Ovary (tissue), 7 donors: ENCODE measurements at regions not wholly inside any gene's neighbourhood (a gene's known extent, or its start where the extent isn't known, plus 50 kb on each side); places are given as distances from the start of the nearest gene placed in this dataset.

Experiments used
- DNase-seq, 5 donors: peaks; one replicate each; pipeline ENCODE4 v3.0.0-alpha.2; 2019 to 2020
- H3K27ac ChIP-seq, 2 donors: fragments of 200-600 bp; one replicate each; pipeline versions ENCODE4 v1.5.1 to v1.8.0; 2019 to 2022
- H3K27me3 ChIP-seq: fragments of 200-600 bp; one replicate; pipeline ENCODE4 v1.8.0; 2022
- H3K36me3 ChIP-seq: fragments of 200-600 bp; sonication (generic); one replicate; pipeline ENCODE4 v1.5.1; 2019
- H3K4me1 ChIP-seq: one replicate; pipeline ENCODE4 v1.8.1; 2013; ENCODE audit warnings: mild to moderate bottlenecking, moderate library complexity; ENCODE audit not compliant: insufficient read depth
- H3K4me3 ChIP-seq: fragments of 200-600 bp; sonication (generic); one replicate; pipeline ENCODE4 v1.5.1; 2017
- H3K9me3 ChIP-seq, 2 donors: fragments of 200-600 bp in 1 of 2; sonication (generic) in 1 of 2; one replicate each; pipeline versions ENCODE4 v1.5.1 to v1.8.1; 2013 to 2019; ENCODE audit warnings: mild to moderate bottlenecking in 1 of 2, moderate library complexity in 1 of 2
- EP300 ChIP-seq: sonication (generic); formaldehyde crosslinking; IDR thresholded peaks from one replicate; pipeline ENCODE4 v1.6.1; 2017; ENCODE audit warnings: antibody characterized with exemption
- POLR2A ChIP-seq: fragments of 450-650 bp; IDR thresholded peaks from one replicate; pipeline ENCODE4 v1.6.1; 2017; ENCODE audit warnings: antibody characterized with exemption, mild to moderate bottlenecking, moderate library complexity
- WGBS, 3 donors: extraction: QIAGEN DNeasy Blood & Tissue Kit in 1 of 3; methylation state at CpG; one replicate each; pipeline versions ENCODE4 v1.1.5 to v1.1.7; 2013 to 2017; 5-methylcytosine and 5-hydroxymethylcytosine counted together
- intact Hi-C, 4 donors: fragments of 100-400 bp; cut with DNase I; formaldehyde crosslinking; loops; one replicate each; pipeline versions ENCODE4 v1.11.0 to v1.15.1; 2022 to 2023
- TF ChIP-seq, protein P1 (sequence below), 3 donors: fragments of 450-650 bp in 2 of 3; fragments of 200-600 bp in 1 of 3; IDR thresholded peaks; one replicate each; pipeline versions ENCODE4 v1.5.1 to v1.8.0; 2016 to 2022; ENCODE audit warnings: antibody characterized with exemption in 3 of 3, mild to moderate bottlenecking in 1 of 3
- donor health status: DM: no; HTN: no; CAD: no; lungs with moderate emphysema.
- donor health status: DM: no; HTN: no; CAD: no.
- donor health status: Bipolar disorder and iron deficiency.
- donor health status: DM: no; HTN: no; CAD: no.
- donor health status: DM: yes; HTN: yes; CAD: no.

DNA sequence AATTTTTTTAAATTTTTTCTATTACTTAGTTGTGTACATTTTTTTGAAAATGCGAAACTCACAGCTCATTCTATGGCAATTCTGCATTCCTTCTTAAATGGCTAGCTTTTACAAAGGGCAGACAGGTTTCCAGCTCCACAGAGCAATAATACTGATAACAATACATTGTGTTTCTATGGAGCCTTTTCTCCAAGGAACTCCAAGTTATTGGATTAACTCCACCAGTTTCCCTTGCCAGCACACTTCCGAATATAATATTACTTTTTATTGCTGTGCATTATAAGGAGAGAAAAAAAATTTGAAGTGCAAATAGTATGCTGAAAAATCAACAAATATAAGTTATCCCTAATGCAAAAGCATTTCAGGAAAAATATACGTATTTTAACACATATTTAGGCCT, 127.5 kb upstream of the PSMD7 start:
- Histone ChIP-seq H3K27ac (no peak overlapping the region), H3K4me3 (no peak overlapping the region), H3K36me3 (no peaks in the 10 kb centered on the region), H3K4me1 (peaks cover 2% of the 10 kb centered on the region), H3K27me3 (no peaks in the 10 kb centered on the region), H3K9me3 (no peaks in the 10 kb centered on the region)
- 59 to 67% (median 61%) methylated on average over 3 of the region's 3 CpGs for WGBS, 3 donors
- no peak for DNase-seq
- TF ChIP-seq POLR2A: no peak
- no peak for TF ChIP-seq EP300
- TF ChIP-seq, protein P1, sequence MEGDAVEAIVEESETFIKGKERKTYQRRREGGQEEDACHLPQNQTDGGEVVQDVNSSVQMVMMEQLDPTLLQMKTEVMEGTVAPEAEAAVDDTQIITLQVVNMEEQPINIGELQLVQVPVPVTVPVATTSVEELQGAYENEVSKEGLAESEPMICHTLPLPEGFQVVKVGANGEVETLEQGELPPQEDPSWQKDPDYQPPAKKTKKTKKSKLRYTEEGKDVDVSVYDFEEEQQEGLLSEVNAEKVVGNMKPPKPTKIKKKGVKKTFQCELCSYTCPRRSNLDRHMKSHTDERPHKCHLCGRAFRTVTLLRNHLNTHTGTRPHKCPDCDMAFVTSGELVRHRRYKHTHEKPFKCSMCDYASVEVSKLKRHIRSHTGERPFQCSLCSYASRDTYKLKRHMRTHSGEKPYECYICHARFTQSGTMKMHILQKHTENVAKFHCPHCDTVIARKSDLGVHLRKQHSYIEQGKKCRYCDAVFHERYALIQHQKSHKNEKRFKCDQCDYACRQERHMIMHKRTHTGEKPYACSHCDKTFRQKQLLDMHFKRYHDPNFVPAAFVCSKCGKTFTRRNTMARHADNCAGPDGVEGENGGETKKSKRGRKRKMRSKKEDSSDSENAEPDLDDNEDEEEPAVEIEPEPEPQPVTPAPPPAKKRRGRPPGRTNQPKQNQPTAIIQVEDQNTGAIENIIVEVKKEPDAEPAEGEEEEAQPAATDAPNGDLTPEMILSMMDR (IDR thresholded peaks at IDR 0.05): no peak
- intact Hi-C loops: no loop called here

DNA sequence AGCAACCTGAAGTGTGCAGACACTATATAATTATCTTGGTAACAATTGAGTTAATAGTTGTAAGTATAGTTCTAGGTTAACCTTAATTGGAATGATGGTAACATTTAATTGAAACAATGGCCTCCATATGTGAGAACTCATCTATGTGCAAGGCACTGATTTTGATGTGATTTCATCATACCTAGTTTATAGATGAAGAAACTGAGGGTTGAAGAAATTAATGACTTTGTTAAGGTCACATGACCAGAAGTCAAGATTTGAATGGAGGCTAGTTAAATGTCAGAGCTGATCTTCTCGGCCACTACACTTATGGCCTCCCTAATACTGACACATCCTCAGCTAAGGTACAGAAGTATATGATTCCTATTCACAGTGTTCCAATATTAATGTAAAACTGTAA, 128.2 kb upstream of the PSMD7 start:
- intact Hi-C loops: no loop called here
- H3K36me3 ChIP-seq: no peaks in the 10 kb centered on the region
- no peak overlapping the region for H3K4me3 ChIP-seq
- no peaks in the 10 kb centered on the region for H3K9me3 ChIP-seq
- TF ChIP-seq EP300: no peak
- no peak for TF ChIP-seq POLR2A
- TF ChIP-seq, protein P1 (IDR thresholded peaks at IDR 0.05): no peak
- WGBS, 3 donors: 90 to 95% (median 94%) methylated on average over 1 of the region's 1 CpG
- H3K4me1 ChIP-seq: peaks cover 2% of the 10 kb centered on the region
- H3K27me3 ChIP-seq: no peaks in the 10 kb centered on the region
- no peak overlapping the region for H3K27ac ChIP-seq
- no peak for DNase-seq

DNA sequence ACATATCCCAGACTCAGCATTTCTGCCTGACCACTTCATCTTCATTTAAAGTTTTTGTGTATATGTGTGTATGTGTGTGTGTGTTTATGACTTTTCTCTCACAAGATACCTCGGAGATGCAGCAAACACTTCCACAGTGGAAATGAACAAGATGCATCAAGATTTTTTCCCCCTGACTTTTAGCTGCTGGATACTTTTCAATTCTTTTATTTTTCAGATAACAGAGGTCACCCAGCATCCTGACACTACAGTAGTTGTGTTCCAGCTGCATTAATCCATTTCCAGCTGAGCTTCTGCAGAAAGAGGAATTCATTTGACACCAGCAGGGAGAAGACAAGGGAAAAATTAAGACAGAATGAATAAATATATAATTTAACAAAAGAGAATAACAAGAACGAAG, 130.2 kb upstream of the PSMD7 start:
- WGBS, 3 donors: 17 to 20% (median 19%) methylated on average over 2 of the region's 2 CpGs
- no peak for DNase-seq
- TF ChIP-seq POLR2A (no peak), EP300 (no peak)
- TF ChIP-seq, protein P1 (IDR thresholded peaks at IDR 0.05): no peak
- Histone ChIP-seq H3K27me3 (no peaks in the 10 kb centered on the region), H3K9me3 (no peaks in the 10 kb centered on the region), H3K27ac (no peak overlapping the region), H3K36me3 (no peaks in the 10 kb centered on the region), H3K4me1 (peaks cover 2% of the 10 kb centered on the region), H3K4me3 (no peak overlapping the region)
- intact Hi-C loops: no loop called here

DNA sequence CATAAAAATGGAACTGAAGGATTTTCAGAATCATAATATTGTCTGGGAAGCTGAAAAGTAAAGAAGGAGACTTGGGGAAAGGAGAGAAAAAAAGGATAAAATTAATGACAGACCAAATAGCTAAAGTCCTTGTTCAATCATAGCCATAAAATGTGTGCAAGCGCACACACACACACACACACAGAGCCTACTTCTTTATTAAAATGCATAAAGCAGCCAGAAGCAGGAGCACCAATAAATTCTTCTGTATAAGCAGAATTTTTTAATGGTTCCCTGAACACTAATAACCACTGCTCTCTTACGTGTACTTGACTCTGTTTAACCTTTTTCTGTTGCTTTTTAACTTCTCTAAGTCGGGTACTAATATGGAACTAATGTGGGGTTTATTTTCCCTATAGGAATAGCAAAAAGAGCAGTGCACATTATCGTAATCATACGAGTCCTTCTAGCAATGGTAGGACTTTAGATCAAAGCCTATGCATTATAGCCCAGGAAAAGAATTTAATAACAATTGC, 131.0 kb upstream of the PSMD7 start:
- Histone ChIP-seq H3K27ac (no peak overlapping the region), H3K4me1 (peaks cover 1% of the 10 kb centered on the region), H3K9me3 (no peaks in the 10 kb centered on the region), H3K4me3 (no peak overlapping the region), H3K27me3 (no peaks in the 10 kb centered on the region), H3K36me3 (no peaks in the 10 kb centered on the region)
- 74 to 84% (median 81%) methylated on average over 5 of the region's 5 CpGs for WGBS, 3 donors
- intact Hi-C loops: no loop called here
- DNase-seq: no peak
- TF ChIP-seq, protein P1 (IDR thresholded peaks at IDR 0.05): no peak
- TF ChIP-seq EP300 (no peak), POLR2A (no peak)

DNA sequence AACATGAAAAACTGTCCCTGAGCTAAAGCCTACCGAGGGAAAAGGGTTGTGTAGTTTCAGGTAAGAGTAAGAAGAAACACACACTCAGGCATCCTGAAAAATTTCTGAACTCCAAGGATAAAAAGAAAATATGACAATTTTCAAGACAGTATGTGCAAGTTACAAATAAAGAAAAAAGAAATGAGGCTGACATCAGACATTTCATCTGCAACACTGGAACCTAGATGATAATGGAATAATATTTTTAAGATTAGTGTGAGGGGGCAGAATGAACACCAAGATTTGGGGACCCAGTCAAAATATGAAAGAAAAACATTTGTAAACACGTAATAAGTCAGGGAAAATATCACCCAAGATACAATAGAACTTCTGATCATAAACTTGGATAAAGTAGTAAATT, 135.9 kb upstream of the PSMD7 start:
- TF ChIP-seq POLR2A (no peak), EP300 (no peak)
- TF ChIP-seq, protein P1 (IDR thresholded peaks at IDR 0.05): no peak
- no peaks in the 10 kb centered on the region for H3K27me3 ChIP-seq
- H3K9me3 ChIP-seq: no peaks in the 10 kb centered on the region
- intact Hi-C loops: no loop called here
- H3K4me1 ChIP-seq: no peaks in the 10 kb centered on the region
- H3K36me3 ChIP-seq: no peaks in the 10 kb centered on the region
- no peak overlapping the region for H3K4me3 ChIP-seq
- H3K27ac ChIP-seq: no peak overlapping the region
- 87 to 93% (median 90%) methylated on average over 2 of the region's 2 CpGs for WGBS, 3 donors
- no peak for DNase-seq
